H1 (cell line): ENCODE measurements at regions not wholly inside any gene's neighbourhood (a gene's known extent, or its start where the extent isn't known, plus 50 kb on each side); places are given as distances from the start of the nearest gene placed in this dataset.

Source experiments
- CHD1 ChIP-seq: IDR thresholded peaks from 2 replicates; pipeline ENCODE4 v1.6.1; 2012; ENCODE audit warnings: low read depth, low read length, improper control_type of control experiment
- EGR1 ChIP-seq: IDR thresholded peaks from 2 replicates; pipeline ENCODE4 v1.6.1; 2011; ENCODE audit warnings: low read depth, low read length, borderline replicate concordance
- NANOG ChIP-seq: IDR thresholded peaks from 2 replicates; pipeline ENCODE4 v1.6.1; 2011; ENCODE audit warnings: low read length, low read depth, mild to moderate bottlenecking, inconsistent platforms; ENCODE audit not compliant: insufficient read depth, poor library complexity, severe bottlenecking
- SP2 ChIP-seq: IDR thresholded peaks from 2 replicates; pipeline ENCODE4 v1.6.1; 2012; ENCODE audit warnings: mild to moderate bottlenecking, low read length, inconsistent platforms

DNA sequence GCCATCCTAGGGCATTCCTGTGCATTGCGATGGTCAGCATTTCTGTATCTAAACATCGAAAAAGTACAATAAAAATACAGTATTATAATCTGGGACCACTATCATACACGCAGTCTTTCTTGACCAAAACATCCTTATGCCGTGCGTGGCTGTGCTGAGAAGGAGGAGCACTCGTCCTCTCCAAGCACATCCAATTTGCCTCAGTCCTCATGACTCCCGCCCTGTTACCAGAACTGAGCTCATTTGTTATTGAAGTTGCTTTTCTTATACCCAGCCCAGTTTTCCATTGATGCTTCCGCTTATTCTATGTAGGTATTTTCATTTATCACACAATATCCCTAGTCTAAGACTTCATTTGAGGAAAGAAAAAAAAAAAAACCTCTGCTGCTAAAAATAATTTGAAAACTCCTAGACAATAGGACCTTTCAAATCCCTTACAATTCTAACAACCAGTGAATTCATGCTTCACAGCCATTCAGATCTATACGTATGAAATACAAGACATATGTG, 236.9 kb upstream of the PLEKHG7 start (continued):
- TF ChIP-seq SP2 = no peak
- no peak for TF ChIP-seq CHD1
- no peak for TF ChIP-seq NANOG
- no peak for TF ChIP-seq EGR1
